ENCODE measurements at regions not wholly inside any gene's neighbourhood (a gene's known extent, or its start where the extent isn't known, plus 50 kb on each side); places are given as distances from the start of the nearest gene placed in this dataset.

DNA sequence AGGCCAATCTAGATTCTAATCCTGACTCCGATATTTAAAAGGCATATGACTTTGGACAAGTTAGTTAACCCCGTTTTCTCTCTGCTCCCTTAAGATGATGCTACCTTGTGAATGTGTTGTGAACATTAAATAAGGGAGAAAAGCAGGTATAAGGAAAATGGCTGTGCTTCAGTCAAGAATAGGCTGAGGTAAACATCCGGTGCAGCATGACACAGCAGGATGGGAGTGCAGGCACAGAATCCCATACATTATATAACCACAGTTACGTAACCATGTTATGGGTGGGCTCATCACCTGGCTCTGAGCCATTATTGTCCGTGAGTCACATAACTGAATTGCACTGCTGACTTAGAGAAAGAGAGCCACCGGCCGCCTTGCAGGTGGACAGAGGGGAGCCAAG is 382.2 kb upstream of the ANO5 start:
- TF ChIP-seq ZNF37A (tag by site-specific recombination; IDR thresholded peaks at IDR 0.05): no peak
- TF ChIP-seq WT1 (tag by site-specific recombination; IDR thresholded peaks at IDR 0.05): no peak
- TF ChIP-seq ZNF138 (tag by site-specific recombination; IDR thresholded peaks at IDR 0.05; ENCODE audit: borderline replicate concordance): no peak
- TF ChIP-seq, protein P1, sequence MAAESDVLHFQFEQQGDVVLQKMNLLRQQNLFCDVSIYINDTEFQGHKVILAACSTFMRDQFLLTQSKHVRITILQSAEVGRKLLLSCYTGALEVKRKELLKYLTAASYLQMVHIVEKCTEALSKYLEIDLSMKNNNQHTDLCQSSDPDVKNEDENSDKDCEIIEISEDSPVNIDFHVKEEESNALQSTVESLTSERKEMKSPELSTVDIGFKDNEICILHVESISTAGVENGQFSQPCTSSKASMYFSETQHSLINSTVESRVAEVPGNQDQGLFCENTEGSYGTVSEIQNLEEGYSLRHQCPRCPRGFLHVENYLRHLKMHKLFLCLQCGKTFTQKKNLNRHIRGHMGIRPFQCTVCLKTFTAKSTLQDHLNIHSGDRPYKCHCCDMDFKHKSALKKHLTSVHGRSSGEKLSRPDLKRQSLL (tag by site-specific recombination; IDR thresholded peaks at IDR 0.05): no peak
- TF ChIP-seq MYNN (tag by site-specific recombination; IDR thresholded peaks at IDR 0.05; ENCODE audit: borderline replicate concordance): no peak
- no peak for TF ChIP-seq SP7 (tag by site-specific recombination; IDR thresholded peaks at IDR 0.05)
- TF ChIP-seq ZNF23 (tag by site-specific recombination; IDR thresholded peaks at IDR 0.05; ENCODE audit: borderline replicate concordance): no peak
- no peak for TF ChIP-seq ZNF768 (tag by site-specific recombination; IDR thresholded peaks at IDR 0.05)
- TF ChIP-seq, protein P2, sequence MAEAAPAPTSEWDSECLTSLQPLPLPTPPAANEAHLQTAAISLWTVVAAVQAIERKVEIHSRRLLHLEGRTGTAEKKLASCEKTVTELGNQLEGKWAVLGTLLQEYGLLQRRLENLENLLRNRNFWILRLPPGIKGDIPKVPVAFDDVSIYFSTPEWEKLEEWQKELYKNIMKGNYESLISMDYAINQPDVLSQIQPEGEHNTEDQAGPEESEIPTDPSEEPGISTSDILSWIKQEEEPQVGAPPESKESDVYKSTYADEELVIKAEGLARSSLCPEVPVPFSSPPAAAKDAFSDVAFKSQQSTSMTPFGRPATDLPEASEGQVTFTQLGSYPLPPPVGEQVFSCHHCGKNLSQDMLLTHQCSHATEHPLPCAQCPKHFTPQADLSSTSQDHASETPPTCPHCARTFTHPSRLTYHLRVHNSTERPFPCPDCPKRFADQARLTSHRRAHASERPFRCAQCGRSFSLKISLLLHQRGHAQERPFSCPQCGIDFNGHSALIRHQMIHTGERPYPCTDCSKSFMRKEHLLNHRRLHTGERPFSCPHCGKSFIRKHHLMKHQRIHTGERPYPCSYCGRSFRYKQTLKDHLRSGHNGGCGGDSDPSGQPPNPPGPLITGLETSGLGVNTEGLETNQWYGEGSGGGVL (tag by site-specific recombination; IDR thresholded peaks at IDR 0.05): no peak
- TF ChIP-seq BCL11A (tag by site-specific recombination; IDR thresholded peaks at IDR 0.05; ENCODE audit: low read depth): no peak
- H3K9me3 ChIP-seq (ENCODE audit: control insufficient read depth, insufficient read depth, low read depth, low read length): no peaks in the 10 kb centered on the region
- H3K27ac ChIP-seq (ENCODE audit: extremely low read depth, low read depth, low read length): no peak overlapping the region
- POLR2A ChIA-PET: no interaction called here
- no peaks in the 10 kb centered on the region for H3K36me3 ChIP-seq (ENCODE audit: control insufficient read depth in 2 of 2, insufficient read depth in 1 of 2, low read length in 2 of 2)
- H3K4me1 ChIP-seq (ENCODE audit: control insufficient read depth, insufficient read depth, low read length): no peaks in the 10 kb centered on the region
- CTCF ChIA-PET: no interaction called here
- H3K4me3 ChIP-seq (ENCODE audit: low read depth, low read length): no peak overlapping the region

DNA sequence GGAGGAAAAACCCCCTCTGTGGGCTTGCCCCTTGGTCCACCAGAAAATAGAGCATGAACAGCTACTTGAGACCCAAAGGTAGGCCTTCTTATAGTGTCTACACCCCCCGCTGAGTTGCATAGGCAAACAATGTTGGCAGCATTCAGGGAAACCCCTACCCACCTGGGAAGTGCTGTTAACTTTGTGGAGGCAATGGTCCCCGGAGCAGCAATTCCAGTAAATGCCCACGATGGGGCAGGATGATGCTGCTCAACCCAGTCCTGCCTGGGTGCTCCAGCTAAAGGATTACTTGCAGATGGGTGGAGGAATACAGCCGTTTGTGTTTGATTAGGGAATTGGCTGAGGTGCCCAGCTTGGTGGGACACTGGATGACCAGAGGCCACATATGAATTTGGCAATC is 381.3 kb upstream of the ANO5 start:
- ChIA-PET POLR2A (no interaction called here), CTCF (no interaction called here)
- H3K4me1 ChIP-seq (ENCODE audit: control insufficient read depth, insufficient read depth, low read length): no peaks in the 10 kb centered on the region
- no peak for TF ChIP-seq OVOL3 (tag by site-specific recombination; IDR thresholded peaks at IDR 0.05)
- no peak for TF ChIP-seq ZSCAN30 (tag by site-specific recombination; IDR thresholded peaks at IDR 0.05)
- TF ChIP-seq, protein P3, sequence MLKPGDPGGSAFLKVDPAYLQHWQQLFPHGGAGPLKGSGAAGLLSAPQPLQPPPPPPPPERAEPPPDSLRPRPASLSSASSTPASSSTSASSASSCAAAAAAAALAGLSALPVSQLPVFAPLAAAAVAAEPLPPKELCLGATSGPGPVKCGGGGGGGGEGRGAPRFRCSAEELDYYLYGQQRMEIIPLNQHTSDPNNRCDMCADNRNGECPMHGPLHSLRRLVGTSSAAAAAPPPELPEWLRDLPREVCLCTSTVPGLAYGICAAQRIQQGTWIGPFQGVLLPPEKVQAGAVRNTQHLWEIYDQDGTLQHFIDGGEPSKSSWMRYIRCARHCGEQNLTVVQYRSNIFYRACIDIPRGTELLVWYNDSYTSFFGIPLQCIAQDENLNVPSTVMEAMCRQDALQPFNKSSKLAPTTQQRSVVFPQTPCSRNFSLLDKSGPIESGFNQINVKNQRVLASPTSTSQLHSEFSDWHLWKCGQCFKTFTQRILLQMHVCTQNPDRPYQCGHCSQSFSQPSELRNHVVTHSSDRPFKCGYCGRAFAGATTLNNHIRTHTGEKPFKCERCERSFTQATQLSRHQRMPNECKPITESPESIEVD (tag by site-specific recombination; IDR thresholded peaks at IDR 0.05): no peak
- TF ChIP-seq ZNF654 (tag by site-specific recombination; IDR thresholded peaks at IDR 0.05; ENCODE audit: low read depth): no peak
- TF ChIP-seq PRDM1 (tag by site-specific recombination; IDR thresholded peaks at IDR 0.05): no peak
- TF ChIP-seq, protein P4, sequence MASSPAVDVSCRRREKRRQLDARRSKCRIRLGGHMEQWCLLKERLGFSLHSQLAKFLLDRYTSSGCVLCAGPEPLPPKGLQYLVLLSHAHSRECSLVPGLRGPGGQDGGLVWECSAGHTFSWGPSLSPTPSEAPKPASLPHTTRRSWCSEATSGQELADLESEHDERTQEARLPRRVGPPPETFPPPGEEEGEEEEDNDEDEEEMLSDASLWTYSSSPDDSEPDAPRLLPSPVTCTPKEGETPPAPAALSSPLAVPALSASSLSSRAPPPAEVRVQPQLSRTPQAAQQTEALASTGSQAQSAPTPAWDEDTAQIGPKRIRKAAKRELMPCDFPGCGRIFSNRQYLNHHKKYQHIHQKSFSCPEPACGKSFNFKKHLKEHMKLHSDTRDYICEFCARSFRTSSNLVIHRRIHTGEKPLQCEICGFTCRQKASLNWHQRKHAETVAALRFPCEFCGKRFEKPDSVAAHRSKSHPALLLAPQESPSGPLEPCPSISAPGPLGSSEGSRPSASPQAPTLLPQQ (tag by site-specific recombination; IDR thresholded peaks at IDR 0.05): no peak
- no peak for TF ChIP-seq ZNF157 (tag by site-specific recombination; IDR thresholded peaks at IDR 0.05)
- TF ChIP-seq, protein P2 (tag by site-specific recombination; IDR thresholded peaks at IDR 0.05): no peak
- no peak for TF ChIP-seq ZNF768 (tag by site-specific recombination; IDR thresholded peaks at IDR 0.05)
- TF ChIP-seq, protein P5, sequence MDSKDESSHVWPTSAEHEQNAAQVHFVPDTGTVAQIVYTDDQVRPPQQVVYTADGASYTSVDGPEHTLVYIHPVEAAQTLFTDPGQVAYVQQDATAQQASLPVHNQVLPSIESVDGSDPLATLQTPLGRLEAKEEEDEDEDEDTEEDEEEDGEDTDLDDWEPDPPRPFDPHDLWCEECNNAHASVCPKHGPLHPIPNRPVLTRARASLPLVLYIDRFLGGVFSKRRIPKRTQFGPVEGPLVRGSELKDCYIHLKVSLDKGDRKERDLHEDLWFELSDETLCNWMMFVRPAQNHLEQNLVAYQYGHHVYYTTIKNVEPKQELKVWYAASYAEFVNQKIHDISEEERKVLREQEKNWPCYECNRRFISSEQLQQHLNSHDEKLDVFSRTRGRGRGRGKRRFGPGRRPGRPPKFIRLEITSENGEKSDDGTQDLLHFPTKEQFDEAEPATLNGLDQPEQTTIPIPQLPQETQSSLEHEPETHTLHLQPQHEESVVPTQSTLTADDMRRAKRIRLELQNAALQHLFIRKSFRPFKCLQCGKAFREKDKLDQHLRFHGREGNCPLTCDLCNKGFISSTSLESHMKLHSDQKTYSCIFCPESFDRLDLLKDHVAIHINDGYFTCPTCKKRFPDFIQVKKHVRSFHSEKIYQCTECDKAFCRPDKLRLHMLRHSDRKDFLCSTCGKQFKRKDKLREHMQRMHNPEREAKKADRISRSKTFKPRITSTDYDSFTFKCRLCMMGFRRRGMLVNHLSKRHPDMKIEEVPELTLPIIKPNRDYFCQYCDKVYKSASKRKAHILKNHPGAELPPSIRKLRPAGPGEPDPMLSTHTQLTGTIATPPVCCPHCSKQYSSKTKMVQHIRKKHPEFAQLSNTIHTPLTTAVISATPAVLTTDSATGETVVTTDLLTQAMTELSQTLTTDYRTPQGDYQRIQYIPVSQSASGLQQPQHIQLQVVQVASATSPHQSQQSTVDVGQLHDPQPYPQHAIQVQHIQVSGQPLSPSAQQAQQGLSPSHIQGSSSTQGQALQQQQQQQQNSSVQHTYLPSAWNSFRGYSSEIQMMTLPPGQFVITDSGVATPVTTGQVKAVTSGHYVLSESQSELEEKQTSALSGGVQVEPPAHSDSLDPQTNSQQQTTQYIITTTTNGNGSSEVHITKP (tag by site-specific recombination; IDR thresholded peaks at IDR 0.05): no peak
- TF ChIP-seq KLF10 (tag by site-specific recombination; IDR thresholded peaks at IDR 0.05): no peak
- TF ChIP-seq ZNF394 (tag by site-specific recombination; IDR thresholded peaks at IDR 0.05; ENCODE audit: borderline replicate concordance): no peak
- TF ChIP-seq ZEB2 (tag by site-specific recombination; IDR thresholded peaks at IDR 0.05): no peak
- no peak for TF ChIP-seq ZNF133 (tag by site-specific recombination; IDR thresholded peaks at IDR 0.05)
- TF ChIP-seq, protein P6, sequence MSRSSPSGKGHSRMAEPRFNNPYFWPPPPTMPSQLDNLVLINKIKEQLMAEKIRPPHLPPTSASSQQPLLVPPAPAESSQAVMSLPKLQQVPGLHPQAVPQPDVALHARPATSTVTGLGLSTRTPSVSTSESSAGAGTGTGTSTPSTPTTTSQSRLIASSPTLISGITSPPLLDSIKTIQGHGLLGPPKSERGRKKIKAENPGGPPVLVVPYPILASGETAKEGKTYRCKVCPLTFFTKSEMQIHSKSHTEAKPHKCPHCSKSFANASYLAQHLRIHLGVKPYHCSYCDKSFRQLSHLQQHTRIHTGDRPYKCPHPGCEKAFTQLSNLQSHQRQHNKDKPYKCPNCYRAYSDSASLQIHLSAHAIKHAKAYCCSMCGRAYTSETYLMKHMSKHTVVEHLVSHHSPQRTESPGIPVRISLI (tag by site-specific recombination; IDR thresholded peaks at IDR 0.05): no peak

More for the DNA sequence above, 381.3 kb upstream of the ANO5 start:
- H3K9me3 ChIP-seq (ENCODE audit: control insufficient read depth, insufficient read depth, low read depth, low read length): no peaks in the 10 kb centered on the region
- no peaks in the 10 kb centered on the region for H3K36me3 ChIP-seq (ENCODE audit: control insufficient read depth in 2 of 2, insufficient read depth in 1 of 2, low read length in 2 of 2)
- no peak overlapping the region for H3K27ac ChIP-seq (ENCODE audit: extremely low read depth, low read depth, low read length)
- no peak overlapping the region for H3K4me3 ChIP-seq (ENCODE audit: low read depth, low read length)

All from HEK293 (cell line).